ENCODE measurements at regions not wholly inside any gene's neighbourhood (a gene's known extent, or its start where the extent isn't known, plus 50 kb on each side); places are given as distances from the start of the nearest gene placed in this dataset.
A peak's percentile ranks its signal among the peaks of the same experiment; 100 is the strongest.

- Histone ChIP-seq H2AFZ (ENCODE audit: low read depth, low read length) (no peak overlapping the region), H2BK15ac (ENCODE audit: low read depth, poor library complexity, severe bottlenecking) (no peak overlapping the region), H3K4me2 (ENCODE audit: low read length, poor library complexity, severe bottlenecking) (no peak overlapping the region), H3K79me1 (replicated peaks; ENCODE audit: low read length, poor library complexity, severe bottlenecking) (no peaks in the 10 kb centered on the region), H3K4ac (ENCODE audit: low read depth in 1 of 2, low read length in 2 of 2) (no peak overlapping the region), H3K9me3 (ENCODE audit: control insufficient read depth, low read length) (no peaks in the 10 kb centered on the region), H3K4me1 (ENCODE audit: control insufficient read depth, insufficient read depth, low read depth, low read length) (no peaks in the 10 kb centered on the region), H3K27me3 (ENCODE audit: control insufficient read depth in 1 of 2, insufficient read depth in 1 of 2, low read length in 2 of 2) (no peaks in the 10 kb centered on the region), H3K14ac (ENCODE audit: low read length in 2 of 2) (no peak overlapping the region), H2BK12ac (ENCODE audit: low read length in 2 of 2) (no peak overlapping the region), H3K23ac (ENCODE audit: low read length in 2 of 2) (no peak overlapping the region), H3K27ac (ENCODE audit: low read length, poor library complexity, severe bottlenecking) (no peak overlapping the region), H2AK5ac (ENCODE audit: low read length, severe bottlenecking) (no peak overlapping the region), H3K4me3 (ENCODE audit: insufficient read depth in 1 of 2, low read depth in 1 of 2, low read length in 2 of 2) (no peak overlapping the region), H2BK5ac (ENCODE audit: low read depth, low read length, poor library complexity, severe bottlenecking) (no peak overlapping the region), H3K9ac (ENCODE audit: low read length) (no peak overlapping the region), H4K8ac (ENCODE audit: low read length) (no peak overlapping the region), H3K36me3 (ENCODE audit: control insufficient read depth in 1 of 2, insufficient read depth in 2 of 2, low read depth in 1 of 2, low read length in 2 of 2) (no peaks in the 10 kb centered on the region), H4K91ac (ENCODE audit: low read length) (no peak overlapping the region), H3K18ac (ENCODE audit: low read depth in 1 of 2, low read length in 2 of 2) (no peak overlapping the region), H2BK120ac (ENCODE audit: low read depth, low read length) (no peak overlapping the region)
- peak; percentile 76 for DNase-seq
Observed at GRCh38 chr3:189001559-189001958, 170.2 kb upstream of the TPRG1 start.

- no peak overlapping the region for H3K27ac ChIP-seq (ENCODE audit: low read length, poor library complexity, severe bottlenecking)
- H3K23ac ChIP-seq (ENCODE audit: low read length in 2 of 2) = no peak overlapping the region
- no peak overlapping the region for H3K14ac ChIP-seq (ENCODE audit: low read length in 2 of 2)
- H3K79me1 ChIP-seq (replicated peaks; ENCODE audit: low read length, poor library complexity, severe bottlenecking) = no peaks in the 10 kb centered on the region
- no peak overlapping the region for H2BK15ac ChIP-seq (ENCODE audit: low read depth, poor library complexity, severe bottlenecking)
- no peak overlapping the region for H3K4me2 ChIP-seq (ENCODE audit: low read length, poor library complexity, severe bottlenecking)
- no peaks in the 10 kb centered on the region for H3K27me3 ChIP-seq (ENCODE audit: control insufficient read depth in 1 of 2, insufficient read depth in 1 of 2, low read length in 2 of 2)
- no peak overlapping the region for H2BK5ac ChIP-seq (ENCODE audit: low read depth, low read length, poor library complexity, severe bottlenecking)
- H3K4me1 ChIP-seq (ENCODE audit: control insufficient read depth, insufficient read depth, low read depth, low read length) = no peaks in the 10 kb centered on the region
- 80% methylated on average over 1 of the region's 1 CpG for WGBS
- no peak for DNase-seq
- no peaks in the 10 kb centered on the region for H3K36me3 ChIP-seq (ENCODE audit: control insufficient read depth in 1 of 2, insufficient read depth in 2 of 2, low read depth in 1 of 2, low read length in 2 of 2)
- H3K4ac ChIP-seq (ENCODE audit: low read depth in 1 of 2, low read length in 2 of 2) = no peak overlapping the region
- H3K18ac ChIP-seq (ENCODE audit: low read depth in 1 of 2, low read length in 2 of 2) = no peak overlapping the region
- H3K9ac ChIP-seq (ENCODE audit: low read length) = no peak overlapping the region
- H2AFZ ChIP-seq (ENCODE audit: low read depth, low read length) = no peak overlapping the region
- H2BK120ac ChIP-seq (ENCODE audit: low read depth, low read length) = no peak overlapping the region
- H3K4me3 ChIP-seq (ENCODE audit: insufficient read depth in 1 of 2, low read depth in 1 of 2, low read length in 2 of 2) = no peak overlapping the region
- H3K9me3 ChIP-seq (ENCODE audit: control insufficient read depth, low read length) = no peaks in the 10 kb centered on the region
- H2AK5ac ChIP-seq (ENCODE audit: low read length, severe bottlenecking) = no peak overlapping the region
- no peak overlapping the region for H2BK12ac ChIP-seq (ENCODE audit: low read length in 2 of 2)
- H4K91ac ChIP-seq (ENCODE audit: low read length) = no peak overlapping the region
- H4K8ac ChIP-seq (ENCODE audit: low read length) = no peak overlapping the region
Observed at GRCh38 chr3:189003410-189003809, 168.4 kb upstream of the TPRG1 start.

GRCh38 chr3:189013224-189013888 is 158.4 kb upstream of the TPRG1 start:
- no peak overlapping the region for H4K91ac ChIP-seq (ENCODE audit: low read length)
- H3K79me1 ChIP-seq (replicated peaks; ENCODE audit: low read length, poor library complexity, severe bottlenecking) = no peaks in the 10 kb centered on the region
- no peak overlapping the region for H2AK5ac ChIP-seq (ENCODE audit: low read length, severe bottlenecking)
- H3K4me2 ChIP-seq (ENCODE audit: low read length, poor library complexity, severe bottlenecking) = no peak overlapping the region
- H3K23ac ChIP-seq (ENCODE audit: low read length in 2 of 2) = no peak overlapping the region
- H3K9ac ChIP-seq (ENCODE audit: low read length) = no peak overlapping the region
- peaks cover 7% of the 10 kb centered on the region for H3K9me3 ChIP-seq (ENCODE audit: control insufficient read depth, low read length)
- H2BK15ac ChIP-seq (ENCODE audit: low read depth, poor library complexity, severe bottlenecking) = no peak overlapping the region
- H4K8ac ChIP-seq (ENCODE audit: low read length) = no peak overlapping the region
- H3K4ac ChIP-seq (ENCODE audit: low read depth in 1 of 2, low read length in 2 of 2) = no peak overlapping the region
- H2BK5ac ChIP-seq (ENCODE audit: low read depth, low read length, poor library complexity, severe bottlenecking) = no peak overlapping the region
- H3K18ac ChIP-seq (ENCODE audit: low read depth in 1 of 2, low read length in 2 of 2) = no peak overlapping the region
- H3K27me3 ChIP-seq (ENCODE audit: control insufficient read depth in 1 of 2, insufficient read depth in 1 of 2, low read length in 2 of 2) = no peaks in the 10 kb centered on the region
- no peak overlapping the region for H3K14ac ChIP-seq (ENCODE audit: low read length in 2 of 2)
- H3K36me3 ChIP-seq (ENCODE audit: control insufficient read depth in 1 of 2, insufficient read depth in 2 of 2, low read depth in 1 of 2, low read length in 2 of 2) = no peaks in the 10 kb centered on the region
- no peak overlapping the region for H2BK12ac ChIP-seq (ENCODE audit: low read length in 2 of 2)
- no peak for DNase-seq
- no peak overlapping the region for H3K4me3 ChIP-seq (ENCODE audit: insufficient read depth in 1 of 2, low read depth in 1 of 2, low read length in 2 of 2)
- H2AFZ ChIP-seq (ENCODE audit: low read depth, low read length) = no peak overlapping the region
- no peaks in the 10 kb centered on the region for H3K4me1 ChIP-seq (ENCODE audit: control insufficient read depth, insufficient read depth, low read depth, low read length)
- H2BK120ac ChIP-seq (ENCODE audit: low read depth, low read length) = no peak overlapping the region
- H3K27ac ChIP-seq (ENCODE audit: low read length, poor library complexity, severe bottlenecking) = no peak overlapping the region

GRCh38 chr3:189014526-189014925 is 157.2 kb upstream of the TPRG1 start:
- Histone ChIP-seq H3K4me2 (ENCODE audit: low read length, poor library complexity, severe bottlenecking) (no peak overlapping the region), H3K27me3 (ENCODE audit: control insufficient read depth in 1 of 2, insufficient read depth in 1 of 2, low read length in 2 of 2) (no peaks in the 10 kb centered on the region), H4K91ac (ENCODE audit: low read length) (no peak overlapping the region), H3K79me1 (replicated peaks; ENCODE audit: low read length, poor library complexity, severe bottlenecking) (no peaks in the 10 kb centered on the region), H3K4me3 (ENCODE audit: insufficient read depth in 1 of 2, low read depth in 1 of 2, low read length in 2 of 2) (no peak overlapping the region), H2AK5ac (ENCODE audit: low read length, severe bottlenecking) (no peak overlapping the region), H3K14ac (ENCODE audit: low read length in 2 of 2) (no peak overlapping the region), H3K27ac (ENCODE audit: low read length, poor library complexity, severe bottlenecking) (no peak overlapping the region), H2BK120ac (ENCODE audit: low read depth, low read length) (no peak overlapping the region), H3K9me3 (ENCODE audit: control insufficient read depth, low read length) (peaks cover 7% of the 10 kb centered on the region), H3K9ac (ENCODE audit: low read length) (no peak overlapping the region), H3K4ac (ENCODE audit: low read depth in 1 of 2, low read length in 2 of 2) (no peak overlapping the region), H3K23ac (ENCODE audit: low read length in 2 of 2) (no peak overlapping the region), H3K18ac (ENCODE audit: low read depth in 1 of 2, low read length in 2 of 2) (no peak overlapping the region), H3K36me3 (ENCODE audit: control insufficient read depth in 1 of 2, insufficient read depth in 2 of 2, low read depth in 1 of 2, low read length in 2 of 2) (no peaks in the 10 kb centered on the region), H2BK5ac (ENCODE audit: low read depth, low read length, poor library complexity, severe bottlenecking) (no peak overlapping the region), H4K8ac (ENCODE audit: low read length) (no peak overlapping the region), H2BK15ac (ENCODE audit: low read depth, poor library complexity, severe bottlenecking) (no peak overlapping the region), H3K4me1 (ENCODE audit: control insufficient read depth, insufficient read depth, low read depth, low read length) (no peaks in the 10 kb centered on the region), H2AFZ (ENCODE audit: low read depth, low read length) (no peak overlapping the region), H2BK12ac (ENCODE audit: low read length in 2 of 2) (no peak overlapping the region)
- no peak for DNase-seq

All from mesenchymal stem cell (in vitro differentiated cells and primary cell).